Liver (tissue), 8 donors: ENCODE measurements at regions not wholly inside any gene's neighbourhood (a gene's known extent, or its start where the extent isn't known, plus 50 kb on each side); places are given as distances from the start of the nearest gene placed in this dataset.

ENCODE experiments used
- DNase-seq: peaks from one replicate; pipeline ENCODE4 v3.0.0-alpha.2; 2017; ENCODE audit warnings: low spot score
- H3K27ac ChIP-seq, 2 donors: one replicate each; pipeline ENCODE4 v1.7.0; 2013; ENCODE audit warnings: inconsistent platforms in 2 of 2, low read length in 2 of 2, control low read depth in 1 of 2, low read depth in 1 of 2, mild to moderate bottlenecking in 1 of 2
- H3K27me3 ChIP-seq, 4 donors: one replicate each; pipeline versions ENCODE4 v1.6.1 to v1.7.0; 2013; ENCODE audit warnings: low read length in 3 of 4, inconsistent platforms in 1 of 4, mild to moderate bottlenecking in 1 of 4, moderate library complexity in 1 of 4; ENCODE audit not compliant: control insufficient read depth in 4 of 4, insufficient read depth in 4 of 4
- H3K36me3 ChIP-seq, 4 donors: one replicate each; pipeline versions ENCODE4 v1.6.1 to v1.7.0; 2013; ENCODE audit warnings: low read length in 3 of 4, mild to moderate bottlenecking in 3 of 4, low read depth in 1 of 4, moderate library complexity in 1 of 4; ENCODE audit not compliant: control insufficient read depth in 4 of 4, insufficient read depth in 3 of 4
- H3K4me1 ChIP-seq, 4 donors: one replicate each; pipeline versions ENCODE4 v1.6.1 to v1.7.0; 2013; ENCODE audit warnings: low read length in 3 of 4, mild to moderate bottlenecking in 3 of 4, moderate library complexity in 1 of 4; ENCODE audit not compliant: control insufficient read depth in 4 of 4, insufficient read depth in 4 of 4
- H3K4me3 ChIP-seq, 3 donors: one replicate each; pipeline versions ENCODE4 v1.6.1 to v1.7.0; 2013; ENCODE audit warnings: low read length in 3 of 3, control low read depth in 1 of 3, low read depth in 1 of 3, mild to moderate bottlenecking in 1 of 3
- H3K9ac ChIP-seq, 2 donors: one replicate each; pipeline ENCODE4 v1.7.0; 2013; ENCODE audit warnings: low read length in 2 of 2, mild to moderate bottlenecking in 2 of 2, moderate library complexity in 2 of 2, control low read depth in 1 of 2, low read depth in 1 of 2
- H3K9me3 ChIP-seq, 4 donors: one replicate each; pipeline versions ENCODE4 v1.6.1 to v1.7.0; 2013; ENCODE audit warnings: low read length in 3 of 4; ENCODE audit not compliant: control insufficient read depth in 4 of 4
- EGR1 ChIP-seq, 2 donors: IDR thresholded peaks; 2 replicates each; pipeline ENCODE4 v1.6.1; 2016 to 2018; ENCODE audit warnings: antibody characterized with exemption in 2 of 2, low read depth in 2 of 2
- FOXA1 ChIP-seq: IDR thresholded peaks from 2 replicates; pipeline ENCODE4 v1.6.1; 2016; ENCODE audit warnings: antibody characterized with exemption
- FOXA2 ChIP-seq: IDR thresholded peaks from 2 replicates; pipeline ENCODE4 v1.6.1; 2016; ENCODE audit warnings: antibody characterized with exemption
- GABPA ChIP-seq, 2 donors: IDR thresholded peaks in 1 of 2; conservative IDR thresholded peaks in 1 of 2; 2 replicates each; pipeline ENCODE4 v1.6.1; 2016; ENCODE audit warnings: antibody characterized with exemption in 2 of 2, mild to moderate bottlenecking in 1 of 2, moderate library complexity in 1 of 2
- HNF4G ChIP-seq: IDR thresholded peaks from 2 replicates; pipeline ENCODE4 v1.6.1; 2016; ENCODE audit warnings: antibody characterized with exemption
- JUND ChIP-seq, 2 donors: IDR thresholded peaks; 2 replicates each; pipeline ENCODE4 v1.6.1; 2016; ENCODE audit warnings: antibody characterized with exemption in 2 of 2
- NR2F2 ChIP-seq: IDR thresholded peaks from 2 replicates; pipeline ENCODE4 v1.6.1; 2016; ENCODE audit warnings: antibody characterized with exemption
- RAD21 ChIP-seq, 2 donors: IDR thresholded peaks; 2 replicates each; pipeline ENCODE4 v1.6.1; 2016; ENCODE audit warnings: antibody characterized with exemption in 2 of 2, mild to moderate bottlenecking in 2 of 2
- RXRA ChIP-seq, 2 donors: IDR thresholded peaks; 2 replicates each; pipeline ENCODE4 v1.6.1; 2017 to 2018; ENCODE audit warnings: antibody characterized with exemption in 2 of 2, mild to moderate bottlenecking in 1 of 2
- SP1 ChIP-seq: IDR thresholded peaks from 2 replicates; pipeline ENCODE4 v1.6.1; 2018; ENCODE audit warnings: antibody characterized with exemption, mild to moderate bottlenecking
- TAF1 ChIP-seq: conservative IDR thresholded peaks from 2 replicates; pipeline ENCODE4 v1.6.1; 2016; ENCODE audit warnings: antibody characterized with exemption, mild to moderate bottlenecking
- YY1 ChIP-seq: IDR thresholded peaks from 2 replicates; pipeline ENCODE4 v1.6.1; 2016; ENCODE audit warnings: antibody characterized with exemption, mild to moderate bottlenecking
- ZBTB33 ChIP-seq: IDR thresholded peaks from 2 replicates; pipeline ENCODE4 v1.6.1; 2016; ENCODE audit warnings: antibody characterized with exemption
- WGBS: extraction: QIAGEN DNeasy Blood & Tissue Kit; methylation state at CpG from one replicate; pipeline ENCODE4 v1.1.7; 2013; 5-methylcytosine and 5-hydroxymethylcytosine counted together
- TF ChIP-seq, protein P1 (sequence below): IDR thresholded peaks from 2 replicates; pipeline ENCODE4 v1.6.1; 2016; ENCODE audit warnings: antibody characterized with exemption
- TF ChIP-seq, protein P2 (sequence below): fragments of 150-350 bp; IDR thresholded peaks from 2 replicates; pipeline ENCODE4 v1.5.1; 2017; ENCODE audit warnings: improper control_type of control experiment, low read depth, low read length; ENCODE audit not compliant: missing input control
- TF ChIP-seq, protein P3 (sequence below): IDR thresholded peaks from 2 replicates; pipeline ENCODE4 v1.6.1; 2016; ENCODE audit warnings: antibody characterized with exemption, mild to moderate bottlenecking
- donor health status: healthy.
- donor health status: healthy.
- donor health status: healthy.
- donor health status: healthy.
- donor health status: healthy.

- H3K9ac ChIP-seq, result no peak overlapping the region
- peaks cover 0 to 7% (median 0%) of the 10 kb centered on the region in 4 donors for H3K27me3 ChIP-seq
- DNase-seq, result no peak
- H3K4me1 ChIP-seq, result no peaks in the 10 kb centered on the region
- H3K9me3 ChIP-seq, result no peaks in the 10 kb centered on the region
- WGBS, result 89% methylated on average over 7 of the region's 7 CpGs
- no peak overlapping the region for H3K27ac ChIP-seq
- no peaks in the 10 kb centered on the region for H3K36me3 ChIP-seq
- TF ChIP-seq, protein P1, sequence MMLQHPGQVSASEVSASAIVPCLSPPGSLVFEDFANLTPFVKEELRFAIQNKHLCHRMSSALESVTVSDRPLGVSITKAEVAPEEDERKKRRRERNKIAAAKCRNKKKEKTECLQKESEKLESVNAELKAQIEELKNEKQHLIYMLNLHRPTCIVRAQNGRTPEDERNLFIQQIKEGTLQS, result no peak
- TF ChIP-seq FOXA2 (no peak), JUND (IDR thresholded peaks at IDR 0.05) (no peak), ZBTB33 (no peak), EGR1 (IDR thresholded peaks at IDR 0.05; ENCODE audit: low read depth in 2 of 2) (no peak), TAF1 (no peak), NR2F2 (no peak), SP1 (no peak), RAD21 (IDR thresholded peaks at IDR 0.05) (no peak), GABPA (IDR thresholded peaks at IDR 0.05 in 1 of 2, conservative IDR thresholded peaks at IDR 0.05 in 1 of 2) (no peak), HNF4G (no peak), FOXA1 (no peak), RXRA (IDR thresholded peaks at IDR 0.05) (no peak)
- TF ChIP-seq, protein P2, sequence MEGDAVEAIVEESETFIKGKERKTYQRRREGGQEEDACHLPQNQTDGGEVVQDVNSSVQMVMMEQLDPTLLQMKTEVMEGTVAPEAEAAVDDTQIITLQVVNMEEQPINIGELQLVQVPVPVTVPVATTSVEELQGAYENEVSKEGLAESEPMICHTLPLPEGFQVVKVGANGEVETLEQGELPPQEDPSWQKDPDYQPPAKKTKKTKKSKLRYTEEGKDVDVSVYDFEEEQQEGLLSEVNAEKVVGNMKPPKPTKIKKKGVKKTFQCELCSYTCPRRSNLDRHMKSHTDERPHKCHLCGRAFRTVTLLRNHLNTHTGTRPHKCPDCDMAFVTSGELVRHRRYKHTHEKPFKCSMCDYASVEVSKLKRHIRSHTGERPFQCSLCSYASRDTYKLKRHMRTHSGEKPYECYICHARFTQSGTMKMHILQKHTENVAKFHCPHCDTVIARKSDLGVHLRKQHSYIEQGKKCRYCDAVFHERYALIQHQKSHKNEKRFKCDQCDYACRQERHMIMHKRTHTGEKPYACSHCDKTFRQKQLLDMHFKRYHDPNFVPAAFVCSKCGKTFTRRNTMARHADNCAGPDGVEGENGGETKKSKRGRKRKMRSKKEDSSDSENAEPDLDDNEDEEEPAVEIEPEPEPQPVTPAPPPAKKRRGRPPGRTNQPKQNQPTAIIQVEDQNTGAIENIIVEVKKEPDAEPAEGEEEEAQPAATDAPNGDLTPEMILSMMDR, result no peak
- TF ChIP-seq, protein P3, sequence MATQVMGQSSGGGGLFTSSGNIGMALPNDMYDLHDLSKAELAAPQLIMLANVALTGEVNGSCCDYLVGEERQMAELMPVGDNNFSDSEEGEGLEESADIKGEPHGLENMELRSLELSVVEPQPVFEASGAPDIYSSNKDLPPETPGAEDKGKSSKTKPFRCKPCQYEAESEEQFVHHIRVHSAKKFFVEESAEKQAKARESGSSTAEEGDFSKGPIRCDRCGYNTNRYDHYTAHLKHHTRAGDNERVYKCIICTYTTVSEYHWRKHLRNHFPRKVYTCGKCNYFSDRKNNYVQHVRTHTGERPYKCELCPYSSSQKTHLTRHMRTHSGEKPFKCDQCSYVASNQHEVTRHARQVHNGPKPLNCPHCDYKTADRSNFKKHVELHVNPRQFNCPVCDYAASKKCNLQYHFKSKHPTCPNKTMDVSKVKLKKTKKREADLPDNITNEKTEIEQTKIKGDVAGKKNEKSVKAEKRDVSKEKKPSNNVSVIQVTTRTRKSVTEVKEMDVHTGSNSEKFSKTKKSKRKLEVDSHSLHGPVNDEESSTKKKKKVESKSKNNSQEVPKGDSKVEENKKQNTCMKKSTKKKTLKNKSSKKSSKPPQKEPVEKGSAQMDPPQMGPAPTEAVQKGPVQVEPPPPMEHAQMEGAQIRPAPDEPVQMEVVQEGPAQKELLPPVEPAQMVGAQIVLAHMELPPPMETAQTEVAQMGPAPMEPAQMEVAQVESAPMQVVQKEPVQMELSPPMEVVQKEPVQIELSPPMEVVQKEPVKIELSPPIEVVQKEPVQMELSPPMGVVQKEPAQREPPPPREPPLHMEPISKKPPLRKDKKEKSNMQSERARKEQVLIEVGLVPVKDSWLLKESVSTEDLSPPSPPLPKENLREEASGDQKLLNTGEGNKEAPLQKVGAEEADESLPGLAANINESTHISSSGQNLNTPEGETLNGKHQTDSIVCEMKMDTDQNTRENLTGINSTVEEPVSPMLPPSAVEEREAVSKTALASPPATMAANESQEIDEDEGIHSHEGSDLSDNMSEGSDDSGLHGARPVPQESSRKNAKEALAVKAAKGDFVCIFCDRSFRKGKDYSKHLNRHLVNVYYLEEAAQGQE, result no peak
- no peak overlapping the region for H3K4me3 ChIP-seq
These were observed 94.6 kb upstream of the DAAM1 start for GRCh38 chr14:59093902-59094301.

- H3K27me3 ChIP-seq, result peaks cover 0 to 10% (median 0%) of the 10 kb centered on the region in 4 donors
- TF ChIP-seq FOXA2, result no peak
- no peak for TF ChIP-seq ZBTB33
- TF ChIP-seq YY1, result no peak
- TF ChIP-seq EGR1 (IDR thresholded peaks at IDR 0.05; ENCODE audit: low read depth in 2 of 2), result no peak
- TF ChIP-seq SP1, result no peak
- no peak for TF ChIP-seq GABPA (IDR thresholded peaks at IDR 0.05 in 1 of 2, conservative IDR thresholded peaks at IDR 0.05 in 1 of 2)
- TF ChIP-seq TAF1, result no peak
- TF ChIP-seq, protein P2, result no peak
- TF ChIP-seq NR2F2, result no peak
- TF ChIP-seq, protein P1, result no peak
- H3K27ac ChIP-seq, result no peak overlapping the region
- H3K4me3 ChIP-seq, result no peak overlapping the region
- H3K9me3 ChIP-seq, result no peaks in the 10 kb centered on the region
- 59% methylated on average over 2 of the region's 2 CpGs for WGBS
- no peaks in the 10 kb centered on the region for H3K36me3 ChIP-seq
- DNase-seq, result no peak
- no peak overlapping the region for H3K9ac ChIP-seq
- no peaks in the 10 kb centered on the region for H3K4me1 ChIP-seq
These were observed 92.2 kb upstream of the DAAM1 start for GRCh38 chr14:59096303-59096702.
